ENCODE measurements at regions not wholly inside any gene's neighbourhood (a gene's known extent, or its start where the extent isn't known, plus 50 kb on each side); places are given as distances from the start of the nearest gene placed in this dataset.

- POLR2A ChIA-PET: no interaction called here
- CTCF ChIA-PET: no interaction called here
- no peak for TF ChIP-seq CTCF (IDR thresholded peaks at IDR 0.05; ENCODE audit: control extremely low read depth, extremely low read depth, low read depth, missing control alignments)
- DNase-seq (ENCODE audit: extremely low spot score): no peak
Measured at GRCh38 chr2:120877409-120877808, 141.7 kb downstream of the GLI2 start.

GRCh38 chr2:120878970-120879369 lies 143.3 kb downstream of the GLI2 start:
- POLR2A ChIA-PET: no interaction called here
- CTCF ChIA-PET: interaction anchor here (1.4 kb wide), 1 partner anchor 10 kb away, joined by 4 read pairs; no protein-coding TSS in a partner anchor

GRCh38 chr2:120879431-120880295 lies 144.0 kb downstream of the GLI2 start:
- CTCF ChIA-PET: no interaction called here
- DNase-seq (ENCODE audit: extremely low spot score): no peak
- POLR2A ChIA-PET: no interaction called here
- no peak for TF ChIP-seq CTCF (IDR thresholded peaks at IDR 0.05; ENCODE audit: control extremely low read depth, extremely low read depth, low read depth, missing control alignments)

More at GRCh38 chr2:120878970-120879369, 143.3 kb downstream of the GLI2 start:
- TF ChIP-seq CTCF (IDR thresholded peaks at IDR 0.05; ENCODE audit: control extremely low read depth, extremely low read depth, low read depth, missing control alignments): no peak
- DNase-seq (ENCODE audit: extremely low spot score): no peak

- CTCF ChIA-PET: no interaction called here
- POLR2A ChIA-PET: no interaction called here
- DNase-seq (ENCODE audit: extremely low spot score): no peak
- no peak for TF ChIP-seq CTCF (IDR thresholded peaks at IDR 0.05; ENCODE audit: control extremely low read depth, extremely low read depth, low read depth, missing control alignments)
Measured at GRCh38 chr2:120880381-120880780, 144.7 kb downstream of the GLI2 start.

- no peak for TF ChIP-seq CTCF (IDR thresholded peaks at IDR 0.05; ENCODE audit: control extremely low read depth, extremely low read depth, low read depth, missing control alignments)
- POLR2A ChIA-PET: no interaction called here
- CTCF ChIA-PET: no interaction called here
- DNase-seq (ENCODE audit: extremely low spot score): no peak
Measured at GRCh38 chr2:120881981-120882788, 146.5 kb downstream of the GLI2 start.

- POLR2A ChIA-PET: no interaction called here
- CTCF ChIA-PET: no interaction called here
- no peak for DNase-seq (ENCODE audit: extremely low spot score)
- no peak for TF ChIP-seq CTCF (IDR thresholded peaks at IDR 0.05; ENCODE audit: control extremely low read depth, extremely low read depth, low read depth, missing control alignments)
Measured at GRCh38 chr2:120883607-120884440, 148.2 kb downstream of the GLI2 start.
